ENCODE measurements at regions not wholly inside any gene's neighbourhood (a gene's known extent, or its start where the extent isn't known, plus 50 kb on each side); places are given as distances from the start of the nearest gene placed in this dataset.
"Not testable (repeated sequence)": the region's sequence is repeated elsewhere in the genome, so short reads cannot be mapped to it uniquely, and the experiment has no call there.

GRCh38 chr22:25397616-25398015, 166.9 kb upstream of the GRK3 start:
- peaks cover 6% of the 10 kb centered on the region; the same call in 1 of the 2 replicates for H3F3A ChIP-seq (replicated peaks; ENCODE audit: low read depth)
- TF ChIP-seq ZNF462 (CRISPR knock-in tag; IDR thresholded peaks at IDR 0.05) (no peak), CREB1 (CRISPR knock-in tag; IDR thresholded peaks at IDR 0.05; ENCODE audit: low read depth) (no peak)
- Mint-ChIP-seq H3K27ac (no peak overlapping the region), H3K4me1 (peaks cover 17% of the 10 kb centered on the region), H3K27me3 (ENCODE audit: insufficient read depth, low read depth, poor library complexity) (peaks cover 15% of the 10 kb centered on the region), H3K4me3 (no peak overlapping the region), H3K9me3 (no peaks in the 10 kb centered on the region), H3K36me3 (ENCODE audit: low read depth) (peaks cover 6% of the 10 kb centered on the region; the same call in 2 of the 3 replicates)
- H3K4me2 ChIP-seq = no peak overlapping the region
- no peaks in the 10 kb centered on the region for H3K27me3 ChIP-seq (ENCODE audit: insufficient read depth)
- DNase-seq (ENCODE audit: low spot score) = no peak
- H3K4me1 ChIP-seq (ENCODE audit: insufficient read depth) = peaks cover 6% of the 10 kb centered on the region; the same call in 1 of the 2 replicates
- no peak for ATAC-seq
- no peaks in the 10 kb centered on the region for H3K36me3 ChIP-seq (ENCODE audit: insufficient read depth)
- H3K4me3 ChIP-seq = no peak overlapping the region
- H2AFZ ChIP-seq = no peak overlapping the region
- H3K27ac ChIP-seq (ENCODE audit: low read depth) = no peak overlapping the region
- no peaks in the 10 kb centered on the region; the same call in 1 of the 2 replicates for H3K9me2 ChIP-seq (ENCODE audit: insufficient read depth)
- peaks cover 44% of the 10 kb centered on the region for H4K20me1 ChIP-seq (replicated peaks; ENCODE audit: insufficient read depth)
- H3K79me2 ChIP-seq (replicated peaks; ENCODE audit: insufficient read depth) = peaks cover 95% of the 10 kb centered on the region

GRCh38 chr22:25398591-25399062, 165.8 kb upstream of the GRK3 start:
- not testable (repeated sequence) for H3K27me3 ChIP-seq (ENCODE audit: insufficient read depth); H3K36me3 Mint-ChIP-seq (ENCODE audit: low read depth); H3K4me3 ChIP-seq; H3K9me2 ChIP-seq (ENCODE audit: insufficient read depth); H3K4me2 ChIP-seq; ATAC-seq; H3K27ac ChIP-seq (ENCODE audit: low read depth); DNase-seq (ENCODE audit: low spot score); H3K36me3 ChIP-seq (ENCODE audit: insufficient read depth); H3K4me3 Mint-ChIP-seq; H3K27ac Mint-ChIP-seq; H3K9me3 Mint-ChIP-seq; H2AFZ ChIP-seq
- Histone ChIP-seq H4K20me1 (replicated peaks; ENCODE audit: insufficient read depth) (peaks cover 46% of the 10 kb centered on the region), H3F3A (replicated peaks; ENCODE audit: low read depth) (peaks cover 11% of the 10 kb centered on the region; the same call in 1 of the 2 replicates), H3K4me1 (ENCODE audit: insufficient read depth) (peaks cover 16% of the 10 kb centered on the region), H3K79me2 (replicated peaks; ENCODE audit: insufficient read depth) (peaks cover 97% of the 10 kb centered on the region)
- H3K4me1 Mint-ChIP-seq = peaks cover 28% of the 10 kb centered on the region
- H3K27me3 Mint-ChIP-seq (ENCODE audit: insufficient read depth, low read depth, poor library complexity) = peaks cover 14% of the 10 kb centered on the region

Data from GM23338 (cell line).